Large intestine (tissue), 3 donors: ENCODE measurements at regions not wholly inside any gene's neighbourhood (a gene's known extent, or its start where the extent isn't known, plus 50 kb on each side); places are given as distances from the start of the nearest gene placed in this dataset.

ENCODE experiments used
- DNase-seq, 2 donors: peaks; one replicate each; pipeline versions ENCODE4 v3.0.0 to v3.0.0-alpha.2; 2013
- H3K27ac ChIP-seq: one replicate; pipeline ENCODE4 v1.5.1; 2013; ENCODE audit warnings: low read length
- H3K27me3 ChIP-seq: 2 replicates; pipeline ENCODE4 v1.6.1; 2013; ENCODE audit warnings: low read length; ENCODE audit not compliant: control insufficient read depth, insufficient read depth
- H3K36me3 ChIP-seq: 2 replicates; pipeline ENCODE4 v1.6.1; 2013; ENCODE audit warnings: low read length; ENCODE audit not compliant: control insufficient read depth, insufficient read depth
- H3K4me1 ChIP-seq: one replicate; pipeline ENCODE4 v1.6.1; 2013; ENCODE audit warnings: low read length; ENCODE audit not compliant: control insufficient read depth, insufficient read depth
- H3K4me3 ChIP-seq: one replicate; pipeline ENCODE4 v1.5.1; 2013; ENCODE audit warnings: low read length
- H3K9me3 ChIP-seq: one replicate; pipeline ENCODE4 v1.6.1; 2013; ENCODE audit warnings: mild to moderate bottlenecking, low read depth, low read length, moderate library complexity; ENCODE audit not compliant: control insufficient read depth
- WGBS: methylation state at CpG from one replicate; pipeline ENCODE4 v1.1.5; 2013; ENCODE audit warnings: low lambda C conversion rate; ENCODE audit not compliant: insufficient coverage; 5-methylcytosine and 5-hydroxymethylcytosine counted together

- no peaks in the 10 kb centered on the region for H3K9me3 ChIP-seq
- H3K27ac ChIP-seq = no peak overlapping the region
- no peak for DNase-seq
- H3K4me1 ChIP-seq = no peaks in the 10 kb centered on the region
- H3K4me3 ChIP-seq = no peak overlapping the region
- H3K36me3 ChIP-seq = no peaks in the 10 kb centered on the region
- no peaks in the 10 kb centered on the region for H3K27me3 ChIP-seq
- WGBS = 96% methylated on average over 3 of the region's 6 CpGs
Measured at GRCh38 chr2:122179492-122180165, 424.2 kb downstream of the TSN start.

DNA sequence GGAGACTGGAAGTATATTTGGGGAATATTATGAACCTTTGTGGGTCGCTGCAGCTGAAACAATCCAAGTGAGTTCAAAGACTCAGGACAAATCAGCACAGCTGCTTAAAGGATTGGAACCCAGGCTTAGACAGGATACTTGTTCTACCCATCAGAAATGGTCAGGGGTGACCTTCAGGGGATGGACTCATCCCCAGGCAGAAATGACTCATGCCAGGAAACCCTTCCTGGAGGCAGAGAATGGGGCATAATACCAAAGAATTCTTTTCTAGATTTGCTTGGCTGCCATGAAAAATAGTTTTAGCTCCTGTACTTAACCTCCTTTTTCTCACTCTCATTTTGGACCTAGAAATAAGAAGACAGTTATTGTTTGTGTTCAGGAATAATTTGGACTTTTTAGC, 425.5 kb downstream of the TSN start:
- Histone ChIP-seq H3K27ac (no peak overlapping the region), H3K36me3 (no peaks in the 10 kb centered on the region), H3K27me3 (no peaks in the 10 kb centered on the region), H3K4me1 (no peaks in the 10 kb centered on the region), H3K4me3 (no peak overlapping the region), H3K9me3 (no peaks in the 10 kb centered on the region)
- no CpG with 5 or more reads among the region's 1 CpG for WGBS
- no peak for DNase-seq

GRCh38 chr2:122182616-122183355, 427.3 kb downstream of the TSN start:
- Histone ChIP-seq H3K4me1 (no peaks in the 10 kb centered on the region), H3K9me3 (no peaks in the 10 kb centered on the region), H3K27ac (no peak overlapping the region), H3K27me3 (no peaks in the 10 kb centered on the region), H3K36me3 (no peaks in the 10 kb centered on the region), H3K4me3 (no peak overlapping the region)
- 83% methylated on average over 1 of the region's 5 CpGs for WGBS
- no peak for DNase-seq

- Histone ChIP-seq H3K4me1 (no peaks in the 10 kb centered on the region), H3K9me3 (no peaks in the 10 kb centered on the region), H3K4me3 (no peak overlapping the region), H3K27me3 (no peaks in the 10 kb centered on the region), H3K27ac (no peak overlapping the region), H3K36me3 (no peaks in the 10 kb centered on the region)
- DNase-seq = no peak
Measured at GRCh38 chr2:122183890-122184289, 428.4 kb downstream of the TSN start.

GRCh38 chr2:122186761-122187222, 431.3 kb downstream of the TSN start:
- H3K4me3 ChIP-seq = no peak overlapping the region
- H3K9me3 ChIP-seq = no peaks in the 10 kb centered on the region
- H3K4me1 ChIP-seq = no peaks in the 10 kb centered on the region
- DNase-seq = no peak
- no peaks in the 10 kb centered on the region for H3K27me3 ChIP-seq
- no CpG with 5 or more reads among the region's 9 CpGs for WGBS
- H3K36me3 ChIP-seq = no peaks in the 10 kb centered on the region
- no peak overlapping the region for H3K27ac ChIP-seq

DNA sequence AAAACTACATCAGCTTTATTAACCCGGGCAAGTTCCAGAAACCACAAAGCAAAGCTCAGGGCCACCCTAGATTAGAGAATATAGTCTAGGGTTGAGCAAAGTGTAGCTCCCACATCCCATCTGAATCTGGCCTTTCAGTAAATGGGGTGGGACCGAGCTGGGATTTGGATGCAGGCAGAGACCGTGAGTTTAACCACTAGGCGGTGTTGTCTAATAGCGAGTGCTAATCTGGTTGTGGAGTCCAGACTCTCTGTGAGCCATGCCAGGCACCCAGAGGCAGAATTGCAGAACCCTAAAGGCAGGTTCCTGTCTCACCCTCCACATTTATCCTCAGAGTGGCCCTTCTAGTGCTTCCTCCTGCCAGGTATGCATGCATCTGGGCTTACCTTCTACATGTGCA, 435.9 kb downstream of the TSN start:
- Histone ChIP-seq H3K27ac (no peak overlapping the region), H3K27me3 (no peaks in the 10 kb centered on the region), H3K4me1 (no peaks in the 10 kb centered on the region), H3K36me3 (no peaks in the 10 kb centered on the region), H3K9me3 (no peaks in the 10 kb centered on the region), H3K4me3 (no peak overlapping the region)
- no CpG with 5 or more reads among the region's 5 CpGs for WGBS
- peak in 1 of 2 donors; percentile 20 for DNase-seq

DNA sequence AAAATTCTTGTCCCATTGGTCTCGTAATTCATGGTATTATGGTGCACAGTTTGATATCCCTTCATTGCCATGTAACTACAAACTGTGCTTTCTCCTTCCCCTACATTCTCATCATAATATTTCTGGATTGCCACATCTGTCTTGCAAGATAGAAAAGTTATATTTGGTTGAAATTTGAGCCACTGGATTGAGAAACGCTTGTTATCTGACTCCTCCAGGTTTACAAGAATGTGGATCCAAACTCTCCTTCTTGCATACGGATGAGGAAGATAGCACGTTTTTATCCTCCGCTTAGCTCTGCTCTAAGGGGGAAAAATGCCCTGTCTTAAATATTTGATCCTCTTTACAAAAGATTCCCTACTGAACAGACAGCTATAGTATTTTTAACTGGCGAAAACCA, 438.2 kb downstream of the TSN start:
- no peak overlapping the region for H3K4me3 ChIP-seq
- no peak overlapping the region for H3K27ac ChIP-seq
- peaks cover 10% of the 10 kb centered on the region for H3K4me1 ChIP-seq
- no peaks in the 10 kb centered on the region for H3K36me3 ChIP-seq
- no peaks in the 10 kb centered on the region for H3K9me3 ChIP-seq
- H3K27me3 ChIP-seq = no peaks in the 10 kb centered on the region
- no peak for DNase-seq
- 100% methylated on average over 3 of the region's 6 CpGs for WGBS

- Histone ChIP-seq H3K27me3 (no peaks in the 10 kb centered on the region), H3K9me3 (no peaks in the 10 kb centered on the region), H3K36me3 (no peaks in the 10 kb centered on the region), H3K4me1 (peaks cover 11% of the 10 kb centered on the region), H3K4me3 (no peak overlapping the region), H3K27ac (no peak overlapping the region)
- WGBS = no CpG with 5 or more reads among the region's 2 CpGs
- peak in 1 of 2 donors; percentile 11 for DNase-seq
Measured at GRCh38 chr2:122194546-122194945, 439.1 kb downstream of the TSN start.

GRCh38 chr2:122203523-122203922, 448.1 kb downstream of the TSN start:
- Histone ChIP-seq H3K4me1 (peaks cover 2% of the 10 kb centered on the region), H3K27me3 (no peaks in the 10 kb centered on the region), H3K36me3 (no peaks in the 10 kb centered on the region), H3K9me3 (no peaks in the 10 kb centered on the region), H3K27ac (no peak overlapping the region), H3K4me3 (no peak overlapping the region)
- no CpG with 5 or more reads among the region's 4 CpGs for WGBS
- DNase-seq = no peak

DNA sequence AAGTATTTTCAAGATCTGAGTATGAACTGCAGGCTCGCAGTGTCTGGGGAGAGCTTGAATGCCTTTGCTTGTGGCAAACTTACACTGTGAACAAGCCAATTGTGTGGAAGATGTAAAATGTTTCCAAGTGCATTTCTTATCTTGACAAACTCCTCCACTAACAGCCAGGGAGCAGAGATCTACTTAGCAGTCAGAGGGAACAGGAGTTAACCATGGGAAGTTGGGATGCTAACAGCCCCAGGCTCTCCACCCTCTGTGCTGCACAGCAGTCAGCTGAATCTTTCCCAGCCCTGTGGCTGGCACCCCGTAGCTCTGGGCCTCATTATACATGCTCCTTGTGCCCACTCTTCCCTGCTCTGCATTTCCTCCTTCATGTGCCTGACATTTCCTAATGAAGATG, 450.2 kb downstream of the TSN start:
- H3K4me1 ChIP-seq = no peaks in the 10 kb centered on the region
- no peaks in the 10 kb centered on the region for H3K36me3 ChIP-seq
- no peak overlapping the region for H3K27ac ChIP-seq
- H3K27me3 ChIP-seq = no peaks in the 10 kb centered on the region
- DNase-seq = no peak
- no peak overlapping the region for H3K4me3 ChIP-seq
- no CpG with 5 or more reads among the region's 2 CpGs for WGBS
- H3K9me3 ChIP-seq = no peaks in the 10 kb centered on the region

DNA sequence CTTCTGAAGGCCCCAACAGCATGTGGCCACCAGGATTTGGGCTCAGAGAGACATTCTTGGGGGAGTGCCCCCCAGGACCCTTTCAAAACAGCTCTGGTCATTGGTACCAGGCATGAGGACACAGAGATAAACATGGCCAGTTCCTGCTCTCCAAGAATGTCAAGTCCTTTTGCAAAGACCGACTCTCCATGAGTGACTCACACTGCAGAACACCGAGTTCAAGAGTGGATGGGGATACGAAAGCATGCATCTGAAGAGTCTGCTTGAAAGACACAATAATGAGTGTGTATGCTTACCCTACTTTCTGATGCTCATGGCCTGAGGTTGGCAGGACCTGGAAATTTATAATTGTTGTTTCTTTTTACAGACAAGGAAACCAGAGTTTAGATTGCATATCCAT, 450.6 kb downstream of the TSN start:
- no peak overlapping the region for H3K27ac ChIP-seq
- no peaks in the 10 kb centered on the region for H3K4me1 ChIP-seq
- no peak overlapping the region for H3K4me3 ChIP-seq
- WGBS = no CpG with 5 or more reads among the region's 3 CpGs
- DNase-seq = no peak
- no peaks in the 10 kb centered on the region for H3K36me3 ChIP-seq
- no peaks in the 10 kb centered on the region for H3K9me3 ChIP-seq
- no peaks in the 10 kb centered on the region for H3K27me3 ChIP-seq
